Liver (tissue), 7 donors: ENCODE measurements at regions not wholly inside any gene's neighbourhood (a gene's known extent, or its start where the extent isn't known, plus 50 kb on each side); places are given as distances from the start of the nearest gene placed in this dataset.

Experiments
- DNase-seq: peaks from one replicate; pipeline ENCODE4 v3.0.0-alpha.2; 2017; ENCODE audit warnings: low spot score
- H3K27ac ChIP-seq, 2 donors: one replicate each; pipeline ENCODE4 v1.7.0; 2013; ENCODE audit warnings: inconsistent platforms in 2 of 2, low read length in 2 of 2, control low read depth in 1 of 2, low read depth in 1 of 2, mild to moderate bottlenecking in 1 of 2
- H3K27me3 ChIP-seq, 4 donors: one replicate each; pipeline versions ENCODE4 v1.6.1 to v1.7.0; 2013; ENCODE audit warnings: low read length in 3 of 4, inconsistent platforms in 1 of 4, mild to moderate bottlenecking in 1 of 4, moderate library complexity in 1 of 4; ENCODE audit not compliant: control insufficient read depth in 4 of 4, insufficient read depth in 4 of 4
- H3K36me3 ChIP-seq, 4 donors: one replicate each; pipeline versions ENCODE4 v1.6.1 to v1.7.0; 2013; ENCODE audit warnings: low read length in 3 of 4, mild to moderate bottlenecking in 3 of 4, low read depth in 1 of 4, moderate library complexity in 1 of 4; ENCODE audit not compliant: control insufficient read depth in 4 of 4, insufficient read depth in 3 of 4
- H3K4me1 ChIP-seq, 4 donors: one replicate each; pipeline versions ENCODE4 v1.6.1 to v1.7.0; 2013; ENCODE audit warnings: low read length in 3 of 4, mild to moderate bottlenecking in 3 of 4, moderate library complexity in 1 of 4; ENCODE audit not compliant: control insufficient read depth in 4 of 4, insufficient read depth in 4 of 4
- H3K4me3 ChIP-seq, 3 donors: one replicate each; pipeline versions ENCODE4 v1.6.1 to v1.7.0; 2013; ENCODE audit warnings: low read length in 3 of 3, control low read depth in 1 of 3, low read depth in 1 of 3, mild to moderate bottlenecking in 1 of 3
- H3K9ac ChIP-seq, 2 donors: one replicate each; pipeline ENCODE4 v1.7.0; 2013; ENCODE audit warnings: low read length in 2 of 2, mild to moderate bottlenecking in 2 of 2, moderate library complexity in 2 of 2, control low read depth in 1 of 2, low read depth in 1 of 2
- H3K9me3 ChIP-seq, 4 donors: one replicate each; pipeline versions ENCODE4 v1.6.1 to v1.7.0; 2013; ENCODE audit warnings: low read length in 3 of 4; ENCODE audit not compliant: control insufficient read depth in 4 of 4
- FOXA1 ChIP-seq: IDR thresholded peaks from 2 replicates; pipeline ENCODE4 v1.6.1; 2016; ENCODE audit warnings: antibody characterized with exemption
- FOXA2 ChIP-seq: IDR thresholded peaks from 2 replicates; pipeline ENCODE4 v1.6.1; 2016; ENCODE audit warnings: antibody characterized with exemption
- GABPA ChIP-seq, 2 donors: IDR thresholded peaks in 1 of 2; conservative IDR thresholded peaks in 1 of 2; 2 replicates each; pipeline ENCODE4 v1.6.1; 2016; ENCODE audit warnings: antibody characterized with exemption in 2 of 2, mild to moderate bottlenecking in 1 of 2, moderate library complexity in 1 of 2
- HNF4A ChIP-seq, 2 donors: conservative IDR thresholded peaks; 2 replicates each; pipeline ENCODE4 v1.6.1; 2016; ENCODE audit warnings: antibody characterized with exemption in 2 of 2, mild to moderate bottlenecking in 2 of 2
- HNF4G ChIP-seq: IDR thresholded peaks from 2 replicates; pipeline ENCODE4 v1.6.1; 2016; ENCODE audit warnings: antibody characterized with exemption
- MAX ChIP-seq: IDR thresholded peaks from 2 replicates; pipeline ENCODE4 v1.6.1; 2016; ENCODE audit warnings: antibody characterized with exemption
- NR2F2 ChIP-seq: IDR thresholded peaks from 2 replicates; pipeline ENCODE4 v1.6.1; 2016; ENCODE audit warnings: antibody characterized with exemption
- RAD21 ChIP-seq, 2 donors: IDR thresholded peaks; 2 replicates each; pipeline ENCODE4 v1.6.1; 2016; ENCODE audit warnings: antibody characterized with exemption in 2 of 2, mild to moderate bottlenecking in 2 of 2
- SP1 ChIP-seq: IDR thresholded peaks from 2 replicates; pipeline ENCODE4 v1.6.1; 2018; ENCODE audit warnings: antibody characterized with exemption, mild to moderate bottlenecking
- TAF1 ChIP-seq: conservative IDR thresholded peaks from 2 replicates; pipeline ENCODE4 v1.6.1; 2016; ENCODE audit warnings: antibody characterized with exemption, mild to moderate bottlenecking
- YY1 ChIP-seq: IDR thresholded peaks from 2 replicates; pipeline ENCODE4 v1.6.1; 2016; ENCODE audit warnings: antibody characterized with exemption, mild to moderate bottlenecking
- ZBTB33 ChIP-seq: IDR thresholded peaks from 2 replicates; pipeline ENCODE4 v1.6.1; 2016; ENCODE audit warnings: antibody characterized with exemption
- WGBS: extraction: QIAGEN DNeasy Blood & Tissue Kit; methylation state at CpG from one replicate; pipeline ENCODE4 v1.1.7; 2013; 5-methylcytosine and 5-hydroxymethylcytosine counted together
- donor health status: healthy.
- donor health status: healthy.
- donor health status: healthy.
- donor health status: healthy.

GRCh38 chr3:81864272-81864671 lies 102.8 kb upstream of the GBE1 start (continued):
- TF ChIP-seq ZBTB33 (no peak), TAF1 (no peak), FOXA2 (no peak)

- WGBS = 74% methylated on average over 4 of the region's 4 CpGs
- Histone ChIP-seq H3K4me1 (peaks cover 0 to 26% (median 11%) of the 10 kb centered on the region in 4 donors), H3K4me3 (no peak overlapping the region), H3K36me3 (no peaks in the 10 kb centered on the region), H3K9ac (no peak overlapping the region), H3K9me3 (no peaks in the 10 kb centered on the region), H3K27ac (no peak overlapping the region), H3K27me3 (no peaks in the 10 kb centered on the region)
- no peak for DNase-seq
- TF ChIP-seq FOXA1 = no peak
- TF ChIP-seq HNF4G = no peak
- no peak for TF ChIP-seq RAD21 (IDR thresholded peaks at IDR 0.05)
- TF ChIP-seq GABPA (IDR thresholded peaks at IDR 0.05 in 1 of 2, conservative IDR thresholded peaks at IDR 0.05 in 1 of 2) = no peak
- TF ChIP-seq ZBTB33 = no peak
- no peak for TF ChIP-seq NR2F2
- TF ChIP-seq FOXA2 = no peak
- no peak for TF ChIP-seq MAX
These were observed 102.3 kb upstream of the GBE1 start for GRCh38 chr3:81863756-81864155.

- Histone ChIP-seq H3K9ac (no peak overlapping the region), H3K27ac (no peak overlapping the region), H3K36me3 (no peaks in the 10 kb centered on the region), H3K4me3 (no peak overlapping the region), H3K27me3 (no peaks in the 10 kb centered on the region), H3K9me3 (no peaks in the 10 kb centered on the region), H3K4me1 (peaks cover 0 to 15% (median 2%) of the 10 kb centered on the region in 4 donors)
- TF ChIP-seq ZBTB33 (no peak), HNF4A (conservative IDR thresholded peaks at IDR 0.05) (peak; percentile 50 to 51), YY1 (no peak), GABPA (IDR thresholded peaks at IDR 0.05 in 1 of 2, conservative IDR thresholded peaks at IDR 0.05 in 1 of 2) (no peak), RAD21 (IDR thresholded peaks at IDR 0.05) (no peak), HNF4G (no peak), SP1 (no peak)
- no peak for DNase-seq
- WGBS = 44% methylated on average over 1 of the region's 1 CpG
These were observed 100.1 kb upstream of the GBE1 start for GRCh38 chr3:81861593-81861992.
